C4-2B (cell line): ENCODE measurements at regions not wholly inside any gene's neighbourhood (a gene's known extent, or its start where the extent isn't known, plus 50 kb on each side); places are given as distances from the start of the nearest gene placed in this dataset.

ENCODE experiments used
- ZFX ChIP-seq: fragments of 450-650 bp; IDR thresholded peaks from 2 replicates; pipeline ENCODE4 v1.6.1; 2017
- TF ChIP-seq, protein P1 (sequence below): fragments of 450-650 bp; conservative IDR thresholded peaks from 2 replicates; pipeline ENCODE4 v1.5.1; 2017; ENCODE audit warnings: mild to moderate bottlenecking

GRCh38 chr4:28402751-28403150 is 1542.1 kb downstream of the STIM2 start:
- TF ChIP-seq, protein P1, sequence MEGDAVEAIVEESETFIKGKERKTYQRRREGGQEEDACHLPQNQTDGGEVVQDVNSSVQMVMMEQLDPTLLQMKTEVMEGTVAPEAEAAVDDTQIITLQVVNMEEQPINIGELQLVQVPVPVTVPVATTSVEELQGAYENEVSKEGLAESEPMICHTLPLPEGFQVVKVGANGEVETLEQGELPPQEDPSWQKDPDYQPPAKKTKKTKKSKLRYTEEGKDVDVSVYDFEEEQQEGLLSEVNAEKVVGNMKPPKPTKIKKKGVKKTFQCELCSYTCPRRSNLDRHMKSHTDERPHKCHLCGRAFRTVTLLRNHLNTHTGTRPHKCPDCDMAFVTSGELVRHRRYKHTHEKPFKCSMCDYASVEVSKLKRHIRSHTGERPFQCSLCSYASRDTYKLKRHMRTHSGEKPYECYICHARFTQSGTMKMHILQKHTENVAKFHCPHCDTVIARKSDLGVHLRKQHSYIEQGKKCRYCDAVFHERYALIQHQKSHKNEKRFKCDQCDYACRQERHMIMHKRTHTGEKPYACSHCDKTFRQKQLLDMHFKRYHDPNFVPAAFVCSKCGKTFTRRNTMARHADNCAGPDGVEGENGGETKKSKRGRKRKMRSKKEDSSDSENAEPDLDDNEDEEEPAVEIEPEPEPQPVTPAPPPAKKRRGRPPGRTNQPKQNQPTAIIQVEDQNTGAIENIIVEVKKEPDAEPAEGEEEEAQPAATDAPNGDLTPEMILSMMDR = no peak
- no peak for TF ChIP-seq ZFX
